Activated gamma-delta T cell (primary cell): ENCODE measurements at regions not wholly inside any gene's neighbourhood (a gene's known extent, or its start where the extent isn't known, plus 50 kb on each side); places are given as distances from the start of the nearest gene placed in this dataset.

Experiments
- DNase-seq: peaks from one replicate; lab custom pipeline; 2025; lab: John Stamatoyannopoulos, UW

- no peak for DNase-seq
Measured at GRCh38 chr10:83934641-83935338, 204.5 kb upstream of the GHITM start.

GRCh38 chr10:83935339-83935736 lies 204.0 kb upstream of the GHITM start:
- no peak for DNase-seq

GRCh38 chr10:83935911-83936310 lies 203.4 kb upstream of the GHITM start:
- no peak for DNase-seq

GRCh38 chr10:83937161-83937560 lies 202.1 kb upstream of the GHITM start:
- DNase-seq, result no peak

- no peak for DNase-seq
Measured at GRCh38 chr10:83937826-83938225, 201.5 kb upstream of the GHITM start.

GRCh38 chr10:83941189-83941588 lies 198.1 kb upstream of the GHITM start:
- no peak for DNase-seq

- DNase-seq, result no peak
Measured at GRCh38 chr10:83942410-83942809, 196.9 kb upstream of the GHITM start.

GRCh38 chr10:83943049-83943448 lies 196.3 kb upstream of the GHITM start:
- DNase-seq, result no peak

- DNase-seq, result no peak
Measured at GRCh38 chr10:83943920-83944319, 195.4 kb upstream of the GHITM start.

GRCh38 chr10:83945982-83946718 lies 193.2 kb upstream of the GHITM start:
- no peak for DNase-seq

- DNase-seq, result no peak
Measured at GRCh38 chr10:83952314-83952713, 187.0 kb upstream of the GHITM start.

GRCh38 chr10:83953589-83953988 lies 185.7 kb upstream of the GHITM start:
- no peak for DNase-seq

GRCh38 chr10:83954193-83954799 lies 185.0 kb upstream of the GHITM start:
- no peak for DNase-seq

GRCh38 chr10:83955406-83955805 lies 183.9 kb upstream of the GHITM start:
- DNase-seq, result no peak

- DNase-seq, result no peak
Measured at GRCh38 chr10:83957168-83957947, 182.0 kb upstream of the GHITM start.

- no peak for DNase-seq
Measured at GRCh38 chr10:83959328-83959727, 180.0 kb upstream of the GHITM start.

GRCh38 chr10:83960125-83960524 lies 179.2 kb upstream of the GHITM start:
- DNase-seq, result no peak

GRCh38 chr10:83961620-83962019 lies 177.7 kb upstream of the GHITM start:
- DNase-seq, result no peak

GRCh38 chr10:83963446-83963845 lies 175.9 kb upstream of the GHITM start:
- no peak for DNase-seq

- no peak for DNase-seq
Measured at GRCh38 chr10:83965473-83965872, 173.8 kb upstream of the GHITM start.

GRCh38 chr10:83968052-83968451 lies 171.3 kb upstream of the GHITM start:
- no peak for DNase-seq

GRCh38 chr10:83978681-83979383 lies 160.5 kb upstream of the GHITM start:
- no peak for DNase-seq
